NCI-H526 (cell line): ENCODE measurements at regions not wholly inside any gene's neighbourhood (a gene's known extent, or its start where the extent isn't known, plus 50 kb on each side); places are given as distances from the start of the nearest gene placed in this dataset.

Experiments
- DNase-seq, 2 experiments: peaks; one replicate each; lab custom pipeline; 2025; lab: John Stamatoyannopoulos, UW

- no peak for DNase-seq
Measured at GRCh38 chr2:21633015-21633414, 509.2 kb downstream of the TDRD15 start.

- DNase-seq: peak; percentile 54 to 69
Measured at GRCh38 chr2:21633466-21633865, 509.7 kb downstream of the TDRD15 start.

GRCh38 chr2:21633911-21634310 lies 510.1 kb downstream of the TDRD15 start:
- peak in 1 of 2 experiments; percentile 26 for DNase-seq

GRCh38 chr2:21640046-21640445 lies 516.3 kb downstream of the TDRD15 start:
- no peak for DNase-seq

GRCh38 chr2:21642647-21643046 lies 518.9 kb downstream of the TDRD15 start:
- DNase-seq: no peak

GRCh38 chr2:21643180-21643579 lies 519.4 kb downstream of the TDRD15 start:
- DNase-seq: no peak

GRCh38 chr2:21644266-21644665 lies 520.5 kb downstream of the TDRD15 start:
- no peak for DNase-seq

GRCh38 chr2:21646345-21646744 lies 522.6 kb downstream of the TDRD15 start:
- no peak for DNase-seq

GRCh38 chr2:21650569-21650968 lies 526.8 kb downstream of the TDRD15 start:
- no peak for DNase-seq

GRCh38 chr2:21655136-21655535 lies 531.4 kb downstream of the TDRD15 start:
- DNase-seq: no peak

- DNase-seq: no peak
Measured at GRCh38 chr2:21656330-21657075, 532.7 kb downstream of the TDRD15 start.

GRCh38 chr2:21657445-21657844 lies 533.7 kb downstream of the TDRD15 start:
- no peak for DNase-seq

- no peak for DNase-seq
Measured at GRCh38 chr2:21658269-21658668, 534.5 kb downstream of the TDRD15 start.

GRCh38 chr2:21658907-21659477 lies 535.2 kb downstream of the TDRD15 start:
- no peak for DNase-seq

GRCh38 chr2:21664083-21664482 lies 540.3 kb downstream of the TDRD15 start:
- DNase-seq: peak in 1 of 2 experiments; percentile 30

- no peak for DNase-seq
Measured at GRCh38 chr2:21667638-21668037, 543.9 kb downstream of the TDRD15 start.

GRCh38 chr2:21668078-21668710 lies 544.4 kb downstream of the TDRD15 start:
- no peak for DNase-seq

GRCh38 chr2:21676041-21676440 lies 552.3 kb downstream of the TDRD15 start:
- no peak for DNase-seq

- DNase-seq: no peak
Measured at GRCh38 chr2:21676676-21677075, 552.9 kb downstream of the TDRD15 start.

- no peak for DNase-seq
Measured at GRCh38 chr2:21683838-21684237, 560.1 kb downstream of the TDRD15 start.

- DNase-seq: no peak
Measured at GRCh38 chr2:21687589-21687988, 563.8 kb downstream of the TDRD15 start.

GRCh38 chr2:21690005-21690404 lies 566.2 kb downstream of the TDRD15 start:
- peak; percentile 12 to 14 for DNase-seq

- DNase-seq: no peak
Measured at GRCh38 chr2:21693081-21693480, 569.3 kb downstream of the TDRD15 start.
